22Rv1 (cell line): ENCODE measurements at regions not wholly inside any gene's neighbourhood (a gene's known extent, or its start where the extent isn't known, plus 50 kb on each side); places are given as distances from the start of the nearest gene placed in this dataset.

Experiments
- ZFX ChIP-seq: fragments of 450-650 bp; IDR thresholded peaks from 2 replicates; pipeline ENCODE4 v1.6.1; 2017; ENCODE audit warnings: antibody characterized with exemption, borderline replicate concordance
- TF ChIP-seq, protein P1 (sequence below): fragments of 450-650 bp; IDR thresholded peaks from 2 replicates; pipeline ENCODE4 v1.5.1; 2017; ENCODE audit warnings: mild to moderate bottlenecking

- TF ChIP-seq, protein P1, sequence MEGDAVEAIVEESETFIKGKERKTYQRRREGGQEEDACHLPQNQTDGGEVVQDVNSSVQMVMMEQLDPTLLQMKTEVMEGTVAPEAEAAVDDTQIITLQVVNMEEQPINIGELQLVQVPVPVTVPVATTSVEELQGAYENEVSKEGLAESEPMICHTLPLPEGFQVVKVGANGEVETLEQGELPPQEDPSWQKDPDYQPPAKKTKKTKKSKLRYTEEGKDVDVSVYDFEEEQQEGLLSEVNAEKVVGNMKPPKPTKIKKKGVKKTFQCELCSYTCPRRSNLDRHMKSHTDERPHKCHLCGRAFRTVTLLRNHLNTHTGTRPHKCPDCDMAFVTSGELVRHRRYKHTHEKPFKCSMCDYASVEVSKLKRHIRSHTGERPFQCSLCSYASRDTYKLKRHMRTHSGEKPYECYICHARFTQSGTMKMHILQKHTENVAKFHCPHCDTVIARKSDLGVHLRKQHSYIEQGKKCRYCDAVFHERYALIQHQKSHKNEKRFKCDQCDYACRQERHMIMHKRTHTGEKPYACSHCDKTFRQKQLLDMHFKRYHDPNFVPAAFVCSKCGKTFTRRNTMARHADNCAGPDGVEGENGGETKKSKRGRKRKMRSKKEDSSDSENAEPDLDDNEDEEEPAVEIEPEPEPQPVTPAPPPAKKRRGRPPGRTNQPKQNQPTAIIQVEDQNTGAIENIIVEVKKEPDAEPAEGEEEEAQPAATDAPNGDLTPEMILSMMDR: no peak
- no peak for TF ChIP-seq ZFX
Observed at GRCh38 chr1:90391126-90391525, 326.0 kb downstream of the BARHL2 start.
